Head of caudate nucleus (tissue), 42 donors: ENCODE measurements at regions not wholly inside any gene's neighbourhood (a gene's known extent, or its start where the extent isn't known, plus 50 kb on each side); places are given as distances from the start of the nearest gene placed in this dataset.

Source experiments
- DNase-seq, 42 donors: peaks; one replicate each; pipeline versions ENCODE4 v3.0.0 to v3.0.0-alpha.2; 2020 to 2021; ENCODE audit warnings: mixed read lengths in 7 of 42
- intact Hi-C: fragments of 100-400 bp; cut with DNase I; formaldehyde crosslinking; loops from one replicate; pipeline ENCODE4 v1.15.0; 2022

GRCh38 chrX:79300856-79301255 is 66.3 kb downstream of the ITM2A start:
- intact Hi-C loops = no loop called here

GRCh38 chrX:79290596-79290995 is 76.5 kb downstream of the ITM2A start:
- intact Hi-C loops = no loop called here
- DNase-seq = no peak

More at GRCh38 chrX:79300856-79301255, 66.3 kb downstream of the ITM2A start:
- no peak for DNase-seq

- intact Hi-C loops = no loop called here
- no peak for DNase-seq
Measured at GRCh38 chrX:79288733-79289132, 78.4 kb downstream of the ITM2A start.

GRCh38 chrX:79287724-79288123 is 79.4 kb downstream of the ITM2A start:
- DNase-seq = no peak
- intact Hi-C loops = no loop called here

GRCh38 chrX:79281775-79282174 is 85.4 kb downstream of the ITM2A start:
- intact Hi-C loops = no loop called here
- no peak for DNase-seq

GRCh38 chrX:79270401-79270800 is 96.7 kb downstream of the ITM2A start:
- peak in 31 of 42 donors; percentile 1 to 55 (median 23) for DNase-seq
- intact Hi-C loops = no loop called here

- intact Hi-C loops = no loop called here
- DNase-seq = no peak
Measured at GRCh38 chrX:79268788-79269187, 98.3 kb downstream of the ITM2A start.

GRCh38 chrX:79266702-79267101 is 100.4 kb downstream of the ITM2A start:
- no peak for DNase-seq
- intact Hi-C loops = no loop called here

- intact Hi-C loops = no loop called here
- DNase-seq = no peak
Measured at GRCh38 chrX:79263550-79263949, 103.6 kb downstream of the ITM2A start.

- DNase-seq = peak in 3 of 42 donors; percentile 1 to 41 (median 1)
Measured at GRCh38 chrX:79259073-79259689, 108.0 kb downstream of the ITM2A start.

GRCh38 chrX:79243691-79244090 is 99.2 kb downstream of the GPR174 start:
- DNase-seq = no peak
- intact Hi-C loops = no loop called here

More at GRCh38 chrX:79259073-79259689, 108.0 kb downstream of the ITM2A start:
- intact Hi-C loops = no loop called here

GRCh38 chrX:79235899-79236298 is 91.4 kb downstream of the GPR174 start:
- DNase-seq = no peak
- intact Hi-C loops = no loop called here

GRCh38 chrX:79231662-79232061 is 87.2 kb downstream of the GPR174 start:
- intact Hi-C loops = no loop called here
- no peak for DNase-seq
